ENCODE measurements at regions not wholly inside any gene's neighbourhood (a gene's known extent, or its start where the extent isn't known, plus 50 kb on each side); places are given as distances from the start of the nearest gene placed in this dataset.

DNA sequence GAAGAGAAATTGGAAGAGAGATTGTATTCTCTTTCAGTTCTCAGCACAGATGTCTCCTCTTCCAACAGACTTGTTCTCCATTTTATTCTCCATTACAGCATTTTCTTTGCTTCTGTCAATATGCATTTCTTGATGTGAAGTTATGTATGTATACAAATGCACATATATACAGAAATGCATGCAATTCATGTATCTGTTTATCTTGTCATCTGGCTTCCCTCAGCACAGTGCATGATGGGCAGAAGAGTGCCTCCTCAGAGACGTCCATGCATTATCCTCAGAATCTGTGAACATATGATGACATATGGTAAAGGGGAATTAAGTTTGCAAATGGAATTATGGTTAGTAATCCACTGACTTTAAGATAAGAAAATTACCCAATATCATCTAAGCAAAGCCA lies 106.7 kb upstream of the VWC2 start:
- Mint-ChIP-seq H3K27ac (no peak overlapping the region), H3K27me3 (ENCODE audit: low read depth, poor library complexity) (peaks cover 6% of the 10 kb centered on the region), H3K36me3 (ENCODE audit: low read depth) (peaks cover 8% of the 10 kb centered on the region), H3K4me3 (no peak overlapping the region), H3K9me3 (peaks cover 18% of the 10 kb centered on the region), H3K4me1 (peaks cover 8% of the 10 kb centered on the region)
- no peak for DNase-seq
- TF ChIP-seq, protein P1, sequence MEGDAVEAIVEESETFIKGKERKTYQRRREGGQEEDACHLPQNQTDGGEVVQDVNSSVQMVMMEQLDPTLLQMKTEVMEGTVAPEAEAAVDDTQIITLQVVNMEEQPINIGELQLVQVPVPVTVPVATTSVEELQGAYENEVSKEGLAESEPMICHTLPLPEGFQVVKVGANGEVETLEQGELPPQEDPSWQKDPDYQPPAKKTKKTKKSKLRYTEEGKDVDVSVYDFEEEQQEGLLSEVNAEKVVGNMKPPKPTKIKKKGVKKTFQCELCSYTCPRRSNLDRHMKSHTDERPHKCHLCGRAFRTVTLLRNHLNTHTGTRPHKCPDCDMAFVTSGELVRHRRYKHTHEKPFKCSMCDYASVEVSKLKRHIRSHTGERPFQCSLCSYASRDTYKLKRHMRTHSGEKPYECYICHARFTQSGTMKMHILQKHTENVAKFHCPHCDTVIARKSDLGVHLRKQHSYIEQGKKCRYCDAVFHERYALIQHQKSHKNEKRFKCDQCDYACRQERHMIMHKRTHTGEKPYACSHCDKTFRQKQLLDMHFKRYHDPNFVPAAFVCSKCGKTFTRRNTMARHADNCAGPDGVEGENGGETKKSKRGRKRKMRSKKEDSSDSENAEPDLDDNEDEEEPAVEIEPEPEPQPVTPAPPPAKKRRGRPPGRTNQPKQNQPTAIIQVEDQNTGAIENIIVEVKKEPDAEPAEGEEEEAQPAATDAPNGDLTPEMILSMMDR (IDR thresholded peaks at IDR 0.05), result no peak

DNA sequence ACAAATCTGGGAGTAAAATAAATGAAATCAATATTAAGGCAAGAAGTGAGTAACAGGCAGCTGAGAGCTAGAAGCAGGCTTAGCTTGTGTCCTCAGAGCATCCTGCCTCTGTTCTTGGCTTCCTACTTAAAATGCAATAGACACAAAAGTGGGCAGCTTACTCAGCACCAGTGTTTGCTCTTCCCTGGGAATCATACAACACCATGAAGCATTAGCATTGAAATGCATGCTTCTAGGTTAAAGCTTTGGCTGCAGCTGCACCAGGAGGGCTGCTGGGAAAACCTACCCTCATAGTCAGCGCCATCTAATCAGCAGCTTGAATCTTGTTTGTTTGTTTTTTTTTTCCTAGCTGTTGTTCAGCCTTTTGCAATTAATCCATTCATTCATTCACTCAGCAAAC lies 104.2 kb upstream of the VWC2 start:
- TF ChIP-seq, protein P1 (IDR thresholded peaks at IDR 0.05), result no peak

DNA sequence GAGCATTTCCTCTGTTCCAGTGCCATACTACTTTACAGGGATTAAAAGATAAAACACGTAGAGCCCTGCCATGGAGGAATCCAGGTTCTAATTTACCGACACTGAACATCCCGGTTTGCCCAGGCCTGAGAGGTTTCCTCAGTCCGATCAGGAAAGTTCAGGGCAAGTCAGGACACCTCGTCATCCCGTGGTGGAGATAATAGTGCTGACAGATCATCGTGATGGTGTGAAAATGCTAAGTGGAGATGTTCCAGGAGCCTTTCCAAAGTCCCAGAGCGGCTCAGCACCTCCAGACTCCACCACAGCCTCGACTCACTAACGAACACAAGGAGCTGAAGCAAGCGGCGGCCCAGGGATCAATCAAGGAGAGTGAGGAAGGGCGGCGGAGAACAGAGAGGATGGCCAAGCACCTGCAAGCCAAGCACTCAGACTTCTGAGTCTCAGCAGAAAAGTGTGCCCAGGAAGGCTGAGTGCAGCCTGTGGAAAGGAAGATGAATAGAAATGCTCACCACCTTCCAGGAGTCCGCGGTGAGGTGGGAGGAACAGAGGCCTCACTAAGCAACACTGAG lies 103.7 kb upstream of the VWC2 start:
- Mint-ChIP-seq H3K36me3 (ENCODE audit: low read depth) (peaks cover 8% of the 10 kb centered on the region), H3K27ac (no peak overlapping the region)

More for the DNA sequence above, 104.2 kb upstream of the VWC2 start:
- no peak for DNase-seq
- H3K36me3 Mint-ChIP-seq (ENCODE audit: low read depth), result peaks cover 8% of the 10 kb centered on the region
- H3K4me3 Mint-ChIP-seq, result no peak overlapping the region
- peaks cover 13% of the 10 kb centered on the region for H3K9me3 Mint-ChIP-seq
- H3K4me1 Mint-ChIP-seq, result peaks cover 8% of the 10 kb centered on the region
- H3K27ac Mint-ChIP-seq, result no peak overlapping the region
- peaks cover 6% of the 10 kb centered on the region for H3K27me3 Mint-ChIP-seq (ENCODE audit: low read depth, poor library complexity)

DNA sequence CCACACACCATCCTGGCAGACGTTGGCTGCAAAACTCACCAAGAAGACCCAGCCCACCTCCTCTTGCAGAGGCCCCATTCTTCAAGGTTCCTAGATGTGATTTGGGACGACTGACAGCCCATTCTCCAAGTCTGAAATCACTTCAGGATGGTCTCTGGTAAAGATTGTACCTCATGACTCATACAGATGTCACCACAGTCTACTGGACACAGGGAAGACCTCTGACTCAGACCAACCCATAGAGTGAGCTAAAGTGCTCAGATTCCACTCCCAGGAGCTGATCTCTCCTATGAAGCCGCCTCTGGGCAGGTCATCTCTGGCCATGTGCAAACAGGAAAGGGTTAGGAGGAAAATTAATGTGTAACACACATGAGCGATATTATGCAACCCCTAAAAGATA lies 102.4 kb upstream of the VWC2 start:
- Mint-ChIP-seq H3K27ac (no peak overlapping the region), H3K36me3 (ENCODE audit: low read depth) (no peaks in the 10 kb centered on the region), H3K4me1 (peaks cover 9% of the 10 kb centered on the region), H3K27me3 (ENCODE audit: low read depth, poor library complexity) (peaks cover 6% of the 10 kb centered on the region), H3K4me3 (no peak overlapping the region), H3K9me3 (peaks cover 3% of the 10 kb centered on the region)
- DNase-seq, result no peak
- TF ChIP-seq, protein P1 (IDR thresholded peaks at IDR 0.05), result no peak

More for the DNA sequence above, 103.7 kb upstream of the VWC2 start:
- Mint-ChIP-seq H3K4me1 (peaks cover 8% of the 10 kb centered on the region), H3K4me3 (no peak overlapping the region), H3K9me3 (peaks cover 13% of the 10 kb centered on the region), H3K27me3 (ENCODE audit: low read depth, poor library complexity) (peaks cover 6% of the 10 kb centered on the region)
- TF ChIP-seq, protein P1 (IDR thresholded peaks at IDR 0.05), result no peak
- DNase-seq, result no peak

DNA sequence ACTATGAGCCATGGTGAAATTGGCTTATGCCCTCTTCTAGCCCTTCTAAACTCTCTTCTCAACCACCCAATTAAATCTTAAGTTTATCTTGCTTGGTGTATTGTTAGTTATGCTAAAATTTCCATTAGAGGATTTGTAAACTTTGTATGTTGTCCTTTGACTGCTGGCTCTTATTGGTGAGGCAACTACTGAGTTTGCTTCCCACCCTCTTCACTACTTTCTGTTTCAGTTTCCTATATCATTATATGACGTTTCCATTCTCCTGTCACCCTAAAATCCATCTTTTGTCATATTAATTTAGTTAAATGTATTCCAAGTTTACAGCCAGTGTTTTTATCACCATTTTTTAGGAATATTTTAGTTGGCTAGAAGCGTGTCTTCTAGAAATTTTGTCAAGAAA lies 80.9 kb upstream of the VWC2 start:
- no peaks in the 10 kb centered on the region for H3K9me3 Mint-ChIP-seq

DNA sequence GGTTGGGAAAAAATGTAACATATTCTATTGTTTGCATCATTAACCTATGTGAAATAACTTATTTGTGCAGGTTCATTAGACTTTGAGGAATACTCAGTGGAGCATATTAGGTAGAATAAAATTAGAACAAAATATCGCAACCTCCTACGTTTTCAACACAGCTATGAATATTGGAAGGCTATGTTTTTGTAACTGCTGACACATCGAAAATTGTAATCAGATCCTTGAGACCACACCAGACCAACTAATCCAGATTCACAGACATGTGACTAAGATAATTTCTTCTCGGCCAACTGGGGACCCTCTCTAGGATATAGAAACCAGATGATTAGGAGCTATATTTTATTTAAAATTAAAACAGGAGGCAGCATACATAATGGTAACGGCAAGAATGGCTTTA lies 77.5 kb upstream of the VWC2 start:
- Mint-ChIP-seq H3K4me3 (no peak overlapping the region), H3K36me3 (ENCODE audit: low read depth) (no peaks in the 10 kb centered on the region), H3K4me1 (peaks cover 4% of the 10 kb centered on the region), H3K27me3 (ENCODE audit: low read depth, poor library complexity) (no peaks in the 10 kb centered on the region), H3K9me3 (no peaks in the 10 kb centered on the region), H3K27ac (no peak overlapping the region)
- DNase-seq, result no peak
- TF ChIP-seq, protein P1 (IDR thresholded peaks at IDR 0.05), result no peak

More for the DNA sequence above, 80.9 kb upstream of the VWC2 start:
- DNase-seq, result no peak
- TF ChIP-seq, protein P1 (IDR thresholded peaks at IDR 0.05), result no peak
- no peak overlapping the region for H3K27ac Mint-ChIP-seq
- no peak overlapping the region for H3K4me3 Mint-ChIP-seq
- H3K4me1 Mint-ChIP-seq, result peaks cover 4% of the 10 kb centered on the region
- H3K27me3 Mint-ChIP-seq (ENCODE audit: low read depth, poor library complexity), result no peaks in the 10 kb centered on the region
- H3K36me3 Mint-ChIP-seq (ENCODE audit: low read depth), result no peaks in the 10 kb centered on the region
